ENCODE measurements at regions not wholly inside any gene's neighbourhood (a gene's known extent, or its start where the extent isn't known, plus 50 kb on each side); places are given as distances from the start of the nearest gene placed in this dataset.

DNA sequence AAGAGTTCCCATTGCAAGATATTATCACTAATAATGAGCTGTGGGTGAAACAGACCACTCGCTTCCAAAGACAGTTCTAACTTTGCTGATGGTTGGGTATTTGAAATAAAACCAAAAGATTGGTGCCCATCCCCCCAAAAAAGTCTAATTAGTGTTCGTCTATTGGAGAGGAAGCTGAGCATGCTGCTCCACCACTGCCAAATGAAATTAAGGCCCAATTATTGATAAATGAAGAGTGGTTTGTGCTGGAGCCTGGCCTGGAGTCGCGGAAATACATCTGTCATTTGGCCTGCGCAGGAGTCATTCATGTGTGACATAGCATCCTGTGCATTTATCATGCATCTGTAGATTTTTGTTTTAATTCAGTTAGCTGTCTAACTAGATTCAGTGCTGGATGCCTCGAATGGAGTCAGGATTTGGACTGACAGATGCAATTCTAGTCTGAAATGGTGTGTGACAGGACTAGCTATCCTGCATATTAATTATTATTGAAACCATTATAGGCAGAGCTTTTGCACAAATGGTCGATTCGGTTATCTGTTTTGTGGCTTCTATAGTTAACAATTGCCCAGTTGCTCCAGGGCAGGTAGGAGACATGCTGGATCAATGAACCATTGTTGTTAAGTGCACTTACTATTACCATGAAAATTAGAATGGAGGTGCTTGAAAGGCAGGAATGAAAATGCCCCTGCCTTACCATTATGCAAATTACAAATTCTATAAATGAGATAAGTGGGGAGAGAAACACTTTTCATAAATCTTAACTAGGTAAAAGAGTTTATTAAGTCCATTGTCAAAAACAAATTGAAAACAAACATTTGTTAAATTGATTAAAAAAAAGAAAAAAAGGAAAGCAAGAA is 450.4 kb upstream of the TCF4 start:
- Histone ChIP-seq H3K4me1 (no peaks in the 10 kb centered on the region), H3K36me3 (ENCODE audit: control insufficient read depth, insufficient read depth, low read length) (no peaks in the 10 kb centered on the region), H3K4me3 (ENCODE audit: low read depth, low read length) (no peak overlapping the region), H3K9me3 (no peaks in the 10 kb centered on the region), H3K27me3 (replicated peaks; ENCODE audit: control insufficient read depth, insufficient read depth, low read length) (no peaks in the 10 kb centered on the region)
- ChIA-PET POLR2A (no interaction called here), CTCF (no interaction called here)
- DNase-seq: no peak
- Mint-ChIP-seq H3K9me3 (ENCODE audit: unreplicated experiment) (no peaks in the 10 kb centered on the region), H3K27ac (ENCODE audit: unreplicated experiment) (no peak overlapping the region), H3K36me3 (ENCODE audit: insufficient read depth, unreplicated experiment) (no peaks in the 10 kb centered on the region), H3K4me3 (ENCODE audit: unreplicated experiment) (no peak overlapping the region), H3K27me3 (ENCODE audit: insufficient read depth, unreplicated experiment) (no peaks in the 10 kb centered on the region), H3K4me1 (ENCODE audit: low read depth, unreplicated experiment) (peaks cover 6% of the 10 kb centered on the region)
- TF ChIP-seq, protein P1, sequence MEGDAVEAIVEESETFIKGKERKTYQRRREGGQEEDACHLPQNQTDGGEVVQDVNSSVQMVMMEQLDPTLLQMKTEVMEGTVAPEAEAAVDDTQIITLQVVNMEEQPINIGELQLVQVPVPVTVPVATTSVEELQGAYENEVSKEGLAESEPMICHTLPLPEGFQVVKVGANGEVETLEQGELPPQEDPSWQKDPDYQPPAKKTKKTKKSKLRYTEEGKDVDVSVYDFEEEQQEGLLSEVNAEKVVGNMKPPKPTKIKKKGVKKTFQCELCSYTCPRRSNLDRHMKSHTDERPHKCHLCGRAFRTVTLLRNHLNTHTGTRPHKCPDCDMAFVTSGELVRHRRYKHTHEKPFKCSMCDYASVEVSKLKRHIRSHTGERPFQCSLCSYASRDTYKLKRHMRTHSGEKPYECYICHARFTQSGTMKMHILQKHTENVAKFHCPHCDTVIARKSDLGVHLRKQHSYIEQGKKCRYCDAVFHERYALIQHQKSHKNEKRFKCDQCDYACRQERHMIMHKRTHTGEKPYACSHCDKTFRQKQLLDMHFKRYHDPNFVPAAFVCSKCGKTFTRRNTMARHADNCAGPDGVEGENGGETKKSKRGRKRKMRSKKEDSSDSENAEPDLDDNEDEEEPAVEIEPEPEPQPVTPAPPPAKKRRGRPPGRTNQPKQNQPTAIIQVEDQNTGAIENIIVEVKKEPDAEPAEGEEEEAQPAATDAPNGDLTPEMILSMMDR (IDR thresholded peaks at IDR 0.05; ENCODE audit: insufficient read depth in 1 of 2, low read depth in 1 of 2, low read length in 1 of 2, severe bottlenecking in 1 of 2, unreplicated experiment in 1 of 2): no peak
- intact Hi-C loops (cut with micrococcal nuclease; ENCODE audit: unreplicated experiment): no loop called here
- BruUV-seq (replicated peaks): no TSS peak

DNA sequence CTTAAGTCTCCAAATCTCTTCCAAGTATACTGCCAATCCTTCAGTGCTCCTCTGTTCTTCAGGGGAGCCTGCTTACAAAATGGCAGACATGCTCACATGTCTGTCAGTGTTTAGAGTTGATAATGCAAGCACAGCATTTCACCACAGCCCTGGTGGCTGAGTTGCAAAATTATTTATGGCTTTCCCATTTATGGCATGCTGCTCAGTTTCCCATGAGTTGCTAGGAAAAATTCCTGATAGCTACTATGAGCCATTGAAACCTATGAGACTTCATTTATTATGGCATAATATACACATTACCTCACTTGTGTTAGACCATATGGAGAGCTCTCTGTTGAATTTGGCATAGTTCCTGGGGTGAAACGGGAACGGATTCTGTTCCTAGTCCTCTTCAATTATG is 448.7 kb upstream of the TCF4 start:
- H3K4me1 ChIP-seq: no peaks in the 10 kb centered on the region
- intact Hi-C loops (cut with micrococcal nuclease; ENCODE audit: unreplicated experiment): no loop called here
- no peaks in the 10 kb centered on the region for H3K9me3 ChIP-seq
- H3K36me3 Mint-ChIP-seq (ENCODE audit: insufficient read depth, unreplicated experiment): no peaks in the 10 kb centered on the region
- ChIA-PET POLR2A (no interaction called here), CTCF (no interaction called here)
- peaks cover 6% of the 10 kb centered on the region for H3K4me1 Mint-ChIP-seq (ENCODE audit: low read depth, unreplicated experiment)
- DNase-seq: no peak
- H3K4me3 Mint-ChIP-seq (ENCODE audit: unreplicated experiment): no peak overlapping the region
- H3K4me3 ChIP-seq (ENCODE audit: low read depth, low read length): no peak overlapping the region
- H3K36me3 ChIP-seq (ENCODE audit: control insufficient read depth, insufficient read depth, low read length): no peaks in the 10 kb centered on the region
- no peaks in the 10 kb centered on the region for H3K9me3 Mint-ChIP-seq (ENCODE audit: unreplicated experiment)
- BruUV-seq (replicated peaks): no TSS peak
- H3K27me3 Mint-ChIP-seq (ENCODE audit: insufficient read depth, unreplicated experiment): no peaks in the 10 kb centered on the region
- TF ChIP-seq, protein P1 (IDR thresholded peaks at IDR 0.05; ENCODE audit: insufficient read depth in 1 of 2, low read depth in 1 of 2, low read length in 1 of 2, severe bottlenecking in 1 of 2, unreplicated experiment in 1 of 2): no peak
- no peak overlapping the region for H3K27ac Mint-ChIP-seq (ENCODE audit: unreplicated experiment)
- no peaks in the 10 kb centered on the region for H3K27me3 ChIP-seq (replicated peaks; ENCODE audit: control insufficient read depth, insufficient read depth, low read length)

DNA sequence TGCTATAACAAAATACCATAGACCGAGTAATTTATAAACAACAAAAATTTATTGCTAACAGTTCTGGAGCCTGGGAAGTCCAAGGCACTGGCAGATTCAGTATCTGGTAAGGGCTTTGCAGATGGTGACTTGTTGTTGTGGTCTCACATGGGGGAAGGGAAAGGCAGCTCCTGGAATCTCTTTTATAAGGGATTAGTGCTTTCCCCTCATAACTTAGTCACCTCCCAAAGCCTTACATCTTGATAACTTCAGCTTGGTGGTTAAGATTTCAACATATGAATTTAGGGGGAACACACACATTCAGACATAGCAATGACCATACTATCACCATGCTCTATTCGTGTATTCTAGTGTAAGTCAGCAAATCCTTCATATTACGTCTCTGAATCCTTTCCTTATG is 447.6 kb upstream of the TCF4 start:
- Histone ChIP-seq H3K27me3 (replicated peaks; ENCODE audit: control insufficient read depth, insufficient read depth, low read length) (no peaks in the 10 kb centered on the region), H3K9me3 (no peaks in the 10 kb centered on the region), H3K4me3 (ENCODE audit: low read depth, low read length) (no peak overlapping the region), H3K4me1 (no peaks in the 10 kb centered on the region), H3K36me3 (ENCODE audit: control insufficient read depth, insufficient read depth, low read length) (no peaks in the 10 kb centered on the region)
- Mint-ChIP-seq H3K27ac (ENCODE audit: unreplicated experiment) (no peak overlapping the region), H3K9me3 (ENCODE audit: unreplicated experiment) (no peaks in the 10 kb centered on the region), H3K4me3 (ENCODE audit: unreplicated experiment) (no peak overlapping the region), H3K27me3 (ENCODE audit: insufficient read depth, unreplicated experiment) (no peaks in the 10 kb centered on the region), H3K4me1 (ENCODE audit: low read depth, unreplicated experiment) (peaks cover 6% of the 10 kb centered on the region), H3K36me3 (ENCODE audit: insufficient read depth, unreplicated experiment) (no peaks in the 10 kb centered on the region)
- TF ChIP-seq, protein P1 (IDR thresholded peaks at IDR 0.05; ENCODE audit: insufficient read depth in 1 of 2, low read depth in 1 of 2, low read length in 1 of 2, severe bottlenecking in 1 of 2, unreplicated experiment in 1 of 2): no peak
- POLR2A ChIA-PET: no interaction called here
- no TSS peak for BruUV-seq (replicated peaks)
- no peak for DNase-seq
- CTCF ChIA-PET: no interaction called here
- intact Hi-C loops (cut with micrococcal nuclease; ENCODE audit: unreplicated experiment): no loop called here

Measured in Caco-2 (cell line).